ENCODE measurements at regions not wholly inside any gene's neighbourhood (a gene's known extent, or its start where the extent isn't known, plus 50 kb on each side); places are given as distances from the start of the nearest gene placed in this dataset.

DNA sequence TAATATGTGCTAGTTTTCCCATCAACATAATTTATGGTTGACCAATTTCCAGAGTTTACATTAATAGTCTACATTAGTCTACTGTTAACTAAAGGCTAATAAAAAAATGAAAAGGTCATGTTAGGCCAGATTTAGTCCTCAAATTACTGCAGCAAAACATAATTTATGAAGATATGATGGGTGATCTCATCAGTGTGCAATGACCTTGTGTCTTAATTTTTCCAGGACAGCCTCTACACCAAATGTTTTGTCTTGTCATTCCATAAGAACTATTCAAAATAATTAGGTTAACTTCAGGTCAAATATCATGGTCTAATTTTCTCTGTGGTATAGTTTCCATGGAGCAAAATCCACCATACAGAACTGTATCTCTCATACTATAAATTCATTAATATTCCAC is 234.2 kb downstream of the COL12A1 start:
- no peaks in the 10 kb centered on the region for H3K36me3 ChIP-seq
- H3K9me3 ChIP-seq, result no peaks in the 10 kb centered on the region
- intact Hi-C loops (cut with DNase I), result no loop called here
- no peak overlapping the region for H3K27ac ChIP-seq
- H3K27me3 ChIP-seq (replicated peaks; ENCODE audit: insufficient read depth), result no peaks in the 10 kb centered on the region
- H3K4me3 ChIP-seq, result no peak overlapping the region
- no peak for DNase-seq (ENCODE audit: low spot score)
- no peaks in the 10 kb centered on the region for H3K4me1 ChIP-seq (replicated peaks)
- TF ChIP-seq, protein P1, sequence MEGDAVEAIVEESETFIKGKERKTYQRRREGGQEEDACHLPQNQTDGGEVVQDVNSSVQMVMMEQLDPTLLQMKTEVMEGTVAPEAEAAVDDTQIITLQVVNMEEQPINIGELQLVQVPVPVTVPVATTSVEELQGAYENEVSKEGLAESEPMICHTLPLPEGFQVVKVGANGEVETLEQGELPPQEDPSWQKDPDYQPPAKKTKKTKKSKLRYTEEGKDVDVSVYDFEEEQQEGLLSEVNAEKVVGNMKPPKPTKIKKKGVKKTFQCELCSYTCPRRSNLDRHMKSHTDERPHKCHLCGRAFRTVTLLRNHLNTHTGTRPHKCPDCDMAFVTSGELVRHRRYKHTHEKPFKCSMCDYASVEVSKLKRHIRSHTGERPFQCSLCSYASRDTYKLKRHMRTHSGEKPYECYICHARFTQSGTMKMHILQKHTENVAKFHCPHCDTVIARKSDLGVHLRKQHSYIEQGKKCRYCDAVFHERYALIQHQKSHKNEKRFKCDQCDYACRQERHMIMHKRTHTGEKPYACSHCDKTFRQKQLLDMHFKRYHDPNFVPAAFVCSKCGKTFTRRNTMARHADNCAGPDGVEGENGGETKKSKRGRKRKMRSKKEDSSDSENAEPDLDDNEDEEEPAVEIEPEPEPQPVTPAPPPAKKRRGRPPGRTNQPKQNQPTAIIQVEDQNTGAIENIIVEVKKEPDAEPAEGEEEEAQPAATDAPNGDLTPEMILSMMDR (IDR thresholded peaks at IDR 0.05), result no peak
- TF ChIP-seq POLR2AphosphoS5 (IDR thresholded peaks at IDR 0.05) (no peak), POLR2A (IDR thresholded peaks at IDR 0.05) (no peak)

DNA sequence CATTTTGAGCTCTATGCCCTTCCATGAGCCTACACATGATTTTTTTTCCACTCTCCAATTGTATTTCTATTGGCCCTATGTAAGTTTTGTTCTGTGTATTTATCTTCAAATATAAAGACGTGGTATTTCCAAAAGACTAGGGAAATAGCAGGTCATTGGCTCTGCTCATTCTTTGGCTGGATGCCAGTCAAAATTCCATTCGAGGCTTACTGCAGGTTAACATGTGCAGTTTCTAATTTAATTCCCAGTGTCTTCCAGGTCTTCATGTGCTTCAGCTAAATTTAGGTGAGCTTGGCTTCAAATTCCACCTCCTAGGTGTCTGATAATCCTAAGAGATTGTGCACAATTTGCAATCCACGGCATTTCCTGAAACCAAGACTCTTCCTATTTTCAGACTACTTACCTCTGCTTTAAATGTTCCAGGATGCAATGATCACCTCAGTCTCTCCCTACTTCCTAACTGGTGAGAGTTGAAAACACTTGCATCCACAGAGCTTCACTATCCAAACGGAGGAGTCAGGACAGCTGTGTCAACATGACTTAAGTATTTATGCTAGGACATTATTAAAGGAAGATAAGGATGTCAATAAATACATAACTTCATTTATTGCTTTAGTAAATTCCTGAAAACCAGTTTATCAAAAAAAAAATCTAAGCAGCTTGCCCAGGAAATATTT is 236.1 kb downstream of the COL12A1 start:
- no peaks in the 10 kb centered on the region for H3K36me3 ChIP-seq
- no peak overlapping the region for H3K27ac ChIP-seq
- no peak for DNase-seq (ENCODE audit: low spot score)
- H3K9me3 ChIP-seq, result no peaks in the 10 kb centered on the region
- H3K27me3 ChIP-seq (replicated peaks; ENCODE audit: insufficient read depth), result no peaks in the 10 kb centered on the region
- WGBS, result 24% methylated on average over 4 of the region's 4 CpGs
- H3K4me3 ChIP-seq, result no peak overlapping the region
- no peak for TF ChIP-seq POLR2A (IDR thresholded peaks at IDR 0.05)
- TF ChIP-seq POLR2AphosphoS5 (IDR thresholded peaks at IDR 0.05), result no peak
- TF ChIP-seq, protein P1 (IDR thresholded peaks at IDR 0.05), result no peak
- H3K4me1 ChIP-seq (replicated peaks), result no peaks in the 10 kb centered on the region
- intact Hi-C loops (cut with DNase I), result no loop called here

DNA sequence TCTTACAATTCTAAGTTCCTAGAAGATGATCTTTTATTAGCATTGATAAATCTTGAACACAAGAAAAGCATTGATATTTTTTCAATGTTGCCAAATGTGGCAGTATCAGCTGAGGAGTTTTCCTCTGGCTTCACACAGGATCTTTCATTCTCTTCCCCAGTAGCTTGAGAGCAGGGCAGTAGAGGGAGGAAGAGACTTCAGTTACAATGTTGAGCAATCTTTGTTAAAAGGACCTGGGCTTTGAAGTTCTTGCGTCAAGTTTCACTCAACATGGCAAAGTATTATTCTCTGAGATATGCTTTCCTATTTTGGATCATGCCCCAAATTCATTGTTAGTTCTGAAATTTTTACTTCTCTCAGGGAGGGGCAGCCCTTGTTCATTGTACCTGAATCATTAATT is 238.0 kb downstream of the COL12A1 start:
- H3K4me3 ChIP-seq, result no peak overlapping the region
- no peaks in the 10 kb centered on the region for H3K36me3 ChIP-seq
- H3K27me3 ChIP-seq (replicated peaks; ENCODE audit: insufficient read depth), result no peaks in the 10 kb centered on the region
- no peaks in the 10 kb centered on the region for H3K9me3 ChIP-seq
- DNase-seq (ENCODE audit: low spot score), result no peak
- no peak for TF ChIP-seq POLR2A (IDR thresholded peaks at IDR 0.05)
- TF ChIP-seq, protein P1 (IDR thresholded peaks at IDR 0.05), result no peak
- no peak overlapping the region for H3K27ac ChIP-seq
- H3K4me1 ChIP-seq (replicated peaks), result no peaks in the 10 kb centered on the region
- 93% methylated on average over 1 of the region's 1 CpG for WGBS
- intact Hi-C loops (cut with DNase I), result no loop called here

DNA sequence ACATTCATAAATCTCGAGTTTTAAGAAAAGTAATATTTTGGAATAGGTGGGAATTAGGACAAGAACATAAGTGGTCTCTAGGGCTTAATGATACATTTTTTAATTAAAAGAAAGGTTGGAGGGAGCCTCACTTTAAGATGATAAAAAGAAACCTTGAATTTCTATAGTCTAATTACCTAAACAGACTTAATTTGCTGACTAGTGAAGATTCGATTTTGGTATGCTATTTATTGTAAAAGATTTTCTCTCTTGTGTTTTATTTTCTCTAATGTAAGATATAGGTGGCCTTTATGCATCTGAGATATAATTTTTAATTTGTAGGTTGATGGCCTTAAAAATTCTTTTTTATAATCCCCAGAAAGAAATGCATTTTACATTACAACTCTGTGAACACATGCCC is 239.1 kb downstream of the COL12A1 start:
- no peaks in the 10 kb centered on the region for H3K27me3 ChIP-seq (replicated peaks; ENCODE audit: insufficient read depth)
- WGBS, result 93% methylated on average over 2 of the region's 2 CpGs

More for the DNA sequence above, 239.1 kb downstream of the COL12A1 start:
- no peak overlapping the region for H3K27ac ChIP-seq
- no peak overlapping the region for H3K4me3 ChIP-seq
- intact Hi-C loops (cut with DNase I), result no loop called here
- no peaks in the 10 kb centered on the region for H3K4me1 ChIP-seq (replicated peaks)
- no peaks in the 10 kb centered on the region for H3K36me3 ChIP-seq
- TF ChIP-seq, protein P1 (IDR thresholded peaks at IDR 0.05), result no peak
- no peak for TF ChIP-seq POLR2A (IDR thresholded peaks at IDR 0.05)
- TF ChIP-seq POLR2AphosphoS5 (IDR thresholded peaks at IDR 0.05), result no peak
- no peaks in the 10 kb centered on the region for H3K9me3 ChIP-seq
- DNase-seq (ENCODE audit: low spot score), result no peak
